ENCODE measurements at regions not wholly inside any gene's neighbourhood (a gene's known extent, or its start where the extent isn't known, plus 50 kb on each side); places are given as distances from the start of the nearest gene placed in this dataset.

- TF ChIP-seq ZNF462 (CRISPR knock-in tag; IDR thresholded peaks at IDR 0.05) = no peak
- no peak for TF ChIP-seq CTCF (conservative IDR thresholded peaks at IDR 0.05; ENCODE audit: low read depth in 2 of 2)
Measured at GRCh38 chr18:73861771-73862170, 285.9 kb downstream of the FBXO15 start (continued).

GRCh38 chr18:73859837-73860397 is 287.7 kb downstream of the FBXO15 start:
- Histone ChIP-seq H4K20me1 (replicated peaks; ENCODE audit: insufficient read depth) (no peaks in the 10 kb centered on the region), H3K4me1 (ENCODE audit: insufficient read depth) (no peaks in the 10 kb centered on the region), H3K9me2 (ENCODE audit: insufficient read depth) (0 out of 2 replicates have a peak, but pooled peaks cover 3% of the 10 kb centered on the region), H3K27ac (ENCODE audit: low read depth) (no peak overlapping the region), H2AFZ (no peak overlapping the region), H3K36me3 (ENCODE audit: insufficient read depth) (no peaks in the 10 kb centered on the region), H3K4me3 (no peak overlapping the region), H3K79me2 (replicated peaks; ENCODE audit: insufficient read depth) (no peaks in the 10 kb centered on the region), H3K4me2 (no peak overlapping the region), H3F3A (replicated peaks; ENCODE audit: low read depth) (no peaks in the 10 kb centered on the region), H3K27me3 (ENCODE audit: insufficient read depth) (no peaks in the 10 kb centered on the region)
- peaks cover 5% of the 10 kb centered on the region; the same call in 2 of the 3 replicates for H3K9me3 Mint-ChIP-seq
- peaks cover 4% of the 10 kb centered on the region for H3K27me3 Mint-ChIP-seq (ENCODE audit: insufficient read depth, low read depth, poor library complexity)
- H3K36me3 Mint-ChIP-seq (ENCODE audit: low read depth) = no peaks in the 10 kb centered on the region
- H3K4me3 Mint-ChIP-seq = no peak overlapping the region
- no peak for DNase-seq (ENCODE audit: low spot score)
- H3K27ac Mint-ChIP-seq = no peak overlapping the region
- TF ChIP-seq REST (IDR thresholded peaks at IDR 0.05; ENCODE audit: unreplicated experiment) = no peak
- no peak for TF ChIP-seq CTCF (conservative IDR thresholded peaks at IDR 0.05; ENCODE audit: low read depth in 2 of 2)
- no peak for TF ChIP-seq ETS1 (IDR thresholded peaks at IDR 0.05)
- TF ChIP-seq EZH2phosphoT487 (IDR thresholded peaks at IDR 0.05; ENCODE audit: unreplicated experiment) = no peak
- ATAC-seq = no peak
- H3K4me1 Mint-ChIP-seq = 0 out of 3 replicates have a peak, but pooled peaks cover 3% of the 10 kb centered on the region

Data from GM23338 (cell line).